ENCODE measurements at regions not wholly inside any gene's neighbourhood (a gene's known extent, or its start where the extent isn't known, plus 50 kb on each side); places are given as distances from the start of the nearest gene placed in this dataset.

- intact Hi-C loops (cut with DNase I; ENCODE audit: low total_unique reads), result no loop called here
- DNase-seq, result no peak
- H3K27ac ChIP-seq, result no peak overlapping the region
- H3K4me3 ChIP-seq, result no peak overlapping the region
- TF ChIP-seq CTCF (IDR thresholded peaks at IDR 0.05), result no peak
- H3K4me1 ChIP-seq, result no peaks in the 10 kb centered on the region
- no peaks in the 10 kb centered on the region for H3K27me3 ChIP-seq
- no peaks in the 10 kb centered on the region for H3K9me3 ChIP-seq
- H3K36me3 ChIP-seq, result no peaks in the 10 kb centered on the region
These were observed 106.0 kb upstream of the PTPN3 start for GRCh38 chr9:109604131-109604530.

GRCh38 chr9:109604781-109605180 is 106.7 kb upstream of the PTPN3 start:
- H3K4me1 ChIP-seq, result no peaks in the 10 kb centered on the region
- no peak for DNase-seq
- H3K9me3 ChIP-seq, result no peaks in the 10 kb centered on the region
- no peak for TF ChIP-seq CTCF (IDR thresholded peaks at IDR 0.05)
- no peaks in the 10 kb centered on the region for H3K36me3 ChIP-seq
- no peak overlapping the region for H3K4me3 ChIP-seq
- H3K27me3 ChIP-seq, result no peaks in the 10 kb centered on the region
- H3K27ac ChIP-seq, result no peak overlapping the region
- intact Hi-C loops (cut with DNase I; ENCODE audit: low total_unique reads), result no loop called here

DNA sequence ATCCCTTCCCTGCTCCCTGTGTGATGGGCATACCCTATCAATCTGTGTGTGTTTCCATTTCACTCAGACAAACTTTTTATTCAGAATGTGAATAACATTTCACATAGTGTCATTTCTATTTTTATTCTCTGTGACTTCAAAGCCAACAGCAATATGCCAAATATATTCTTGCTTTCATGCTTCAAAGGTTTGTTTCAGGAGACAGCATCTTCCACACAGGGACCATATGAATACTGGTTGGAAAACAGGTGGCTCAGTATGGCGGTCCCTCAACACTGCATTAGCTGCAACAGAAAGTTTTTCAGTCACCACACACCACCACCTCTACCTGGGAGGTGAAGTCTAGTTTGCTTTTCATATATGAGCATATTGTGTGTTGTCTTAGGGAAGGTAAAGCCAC is 111.0 kb upstream of the PTPN3 start:
- no peaks in the 10 kb centered on the region for H3K4me1 ChIP-seq
- no peak overlapping the region for H3K27ac ChIP-seq
- H3K4me3 ChIP-seq, result no peak overlapping the region
- TF ChIP-seq CTCF (IDR thresholded peaks at IDR 0.05), result no peak
- intact Hi-C loops (cut with DNase I; ENCODE audit: low total_unique reads), result no loop called here
- no peaks in the 10 kb centered on the region for H3K36me3 ChIP-seq
- DNase-seq, result no peak
- H3K27me3 ChIP-seq, result no peaks in the 10 kb centered on the region
- H3K9me3 ChIP-seq, result no peaks in the 10 kb centered on the region

- DNase-seq, result no peak
- Histone ChIP-seq H3K36me3 (peaks cover 0 to 6% (median 0%) of the 10 kb centered on the region in 3 donors), H3K27ac (no peak overlapping the region), H3K4me3 (no peak overlapping the region), H3K27me3 (no peaks in the 10 kb centered on the region), H3K4me1 (no peaks in the 10 kb centered on the region), H3K9me3 (peaks cover 0 to 9% (median 4%) of the 10 kb centered on the region in 3 donors)
- intact Hi-C loops (cut with DNase I; ENCODE audit: low total_unique reads), result no loop called here
- TF ChIP-seq CTCF (IDR thresholded peaks at IDR 0.05), result no peak
These were observed 118.5 kb upstream of the PTPN3 start for GRCh38 chr9:109616571-109617120.

DNA sequence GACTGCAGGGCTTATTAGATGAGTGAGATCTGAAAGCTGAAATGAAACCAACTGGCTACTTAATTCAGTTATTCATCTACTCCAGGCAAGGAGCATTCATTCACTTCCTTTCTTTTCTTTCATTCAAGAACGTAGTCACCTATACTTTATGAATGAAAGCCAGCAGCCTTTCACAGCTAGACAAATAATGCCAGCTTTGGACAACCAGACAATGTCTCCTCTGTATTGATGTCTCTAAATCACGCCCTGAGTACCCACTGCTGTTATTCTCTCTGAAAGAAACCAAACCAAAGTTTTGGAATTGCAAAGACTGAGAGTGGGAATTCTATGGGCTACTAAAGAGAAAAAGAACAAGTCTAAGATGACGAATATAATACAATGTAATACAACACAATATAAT is 121.2 kb upstream of the PTPN3 start:
- peaks cover 0 to 6% (median 0%) of the 10 kb centered on the region in 3 donors for H3K36me3 ChIP-seq
- intact Hi-C loops (cut with DNase I; ENCODE audit: low total_unique reads), result no loop called here
- no peak for DNase-seq
- no peak for TF ChIP-seq CTCF (IDR thresholded peaks at IDR 0.05)
- H3K4me3 ChIP-seq, result no peak overlapping the region
- peaks cover 0 to 9% (median 4%) of the 10 kb centered on the region in 3 donors for H3K9me3 ChIP-seq
- no peaks in the 10 kb centered on the region for H3K4me1 ChIP-seq
- no peak overlapping the region for H3K27ac ChIP-seq
- no peaks in the 10 kb centered on the region for H3K27me3 ChIP-seq

- no peaks in the 10 kb centered on the region for H3K27me3 ChIP-seq
- intact Hi-C loops (cut with DNase I; ENCODE audit: low total_unique reads), result no loop called here
- H3K4me3 ChIP-seq, result no peak overlapping the region
- H3K4me1 ChIP-seq, result no peaks in the 10 kb centered on the region
- TF ChIP-seq CTCF (IDR thresholded peaks at IDR 0.05), result no peak
- no peak for DNase-seq
- no peaks in the 10 kb centered on the region for H3K9me3 ChIP-seq
- no peaks in the 10 kb centered on the region for H3K36me3 ChIP-seq
- no peak overlapping the region for H3K27ac ChIP-seq
These were observed 126.0 kb upstream of the PTPN3 start for GRCh38 chr9:109624143-109624542.
